Stimulated activated CD4-positive, alpha-beta T cell treated with anti-CD3 and anti-CD28 coated beads, Interleukin-2, amount 100 ng/mL, for 4 hours (primary cell): ENCODE measurements at regions not wholly inside any gene's neighbourhood (a gene's known extent, or its start where the extent isn't known, plus 50 kb on each side); places are given as distances from the start of the nearest gene placed in this dataset.
"Not testable (repeated sequence)": the region's sequence is repeated elsewhere in the genome, so short reads cannot be mapped to it uniquely, and the experiment has no call there.

Experiments
- DNase-seq: peaks from one replicate; pipeline ENCODE4 v3.0.0-alpha.2; 2020; ENCODE audit warnings: low read depth

GRCh38 chr22:26927821-26928220 is 270.4 kb downstream of the MIAT start:
- DNase-seq, result no peak

- DNase-seq, result no peak
Measured at GRCh38 chr22:26931471-26931870, 274.1 kb downstream of the MIAT start.

GRCh38 chr22:26933105-26933590 is 275.8 kb downstream of the MIAT start:
- no peak for DNase-seq

- DNase-seq, result no peak
Measured at GRCh38 chr22:26937213-26937612, 279.8 kb downstream of the MIAT start.

GRCh38 chr22:26939466-26939865 is 282.1 kb downstream of the MIAT start:
- no peak for DNase-seq

- no peak for DNase-seq
Measured at GRCh38 chr22:26941896-26942636, 284.7 kb downstream of the MIAT start.

GRCh38 chr22:26942637-26942957 is 285.2 kb downstream of the MIAT start:
- DNase-seq, result no peak

GRCh38 chr22:26945565-26945964 is 288.2 kb downstream of the MIAT start:
- no peak for DNase-seq

- DNase-seq, result no peak
Measured at GRCh38 chr22:26949193-26949592, 291.8 kb downstream of the MIAT start.

GRCh38 chr22:26951139-26951538 is 293.8 kb downstream of the MIAT start:
- DNase-seq, result not testable (repeated sequence)

- no peak for DNase-seq
Measured at GRCh38 chr22:26952004-26952403, 294.6 kb downstream of the MIAT start.

GRCh38 chr22:26952451-26953011 is 295.1 kb downstream of the MIAT start:
- no peak for DNase-seq

- no peak for DNase-seq
Measured at GRCh38 chr22:26953012-26953883, 295.9 kb downstream of the MIAT start.

- no peak for DNase-seq
Measured at GRCh38 chr22:26956371-26956770, 299.0 kb downstream of the MIAT start.

GRCh38 chr22:26957176-26957575 is 299.8 kb downstream of the MIAT start:
- DNase-seq, result no peak

- DNase-seq, result no peak
Measured at GRCh38 chr22:26957897-26958296, 300.5 kb downstream of the MIAT start.

GRCh38 chr22:26958378-26958777 is 301.0 kb downstream of the MIAT start:
- DNase-seq, result no peak

- DNase-seq, result no peak
Measured at GRCh38 chr22:26964642-26965041, 307.3 kb downstream of the MIAT start.

- DNase-seq, result no peak
Measured at GRCh38 chr22:26967282-26967681, 309.9 kb downstream of the MIAT start.

- DNase-seq, result no peak
Measured at GRCh38 chr22:26968859-26969523, 311.6 kb downstream of the MIAT start.

- no peak for DNase-seq
Measured at GRCh38 chr22:26970809-26971394, 313.5 kb downstream of the MIAT start.

GRCh38 chr22:26972286-26972685 is 314.9 kb downstream of the MIAT start:
- DNase-seq, result no peak
